Liver (tissue), 7 donors: ENCODE measurements at regions not wholly inside any gene's neighbourhood (a gene's known extent, or its start where the extent isn't known, plus 50 kb on each side); places are given as distances from the start of the nearest gene placed in this dataset.

ENCODE experiments used
- DNase-seq: peaks from one replicate; pipeline ENCODE4 v3.0.0-alpha.2; 2017; ENCODE audit warnings: low spot score
- H3K27ac ChIP-seq, 2 donors: one replicate each; pipeline ENCODE4 v1.7.0; 2013; ENCODE audit warnings: inconsistent platforms in 2 of 2, low read length in 2 of 2, control low read depth in 1 of 2, low read depth in 1 of 2, mild to moderate bottlenecking in 1 of 2
- H3K27me3 ChIP-seq, 4 donors: one replicate each; pipeline versions ENCODE4 v1.6.1 to v1.7.0; 2013; ENCODE audit warnings: low read length in 3 of 4, inconsistent platforms in 1 of 4, mild to moderate bottlenecking in 1 of 4, moderate library complexity in 1 of 4; ENCODE audit not compliant: control insufficient read depth in 4 of 4, insufficient read depth in 4 of 4
- H3K36me3 ChIP-seq, 4 donors: one replicate each; pipeline versions ENCODE4 v1.6.1 to v1.7.0; 2013; ENCODE audit warnings: low read length in 3 of 4, mild to moderate bottlenecking in 3 of 4, low read depth in 1 of 4, moderate library complexity in 1 of 4; ENCODE audit not compliant: control insufficient read depth in 4 of 4, insufficient read depth in 3 of 4
- H3K4me1 ChIP-seq, 4 donors: one replicate each; pipeline versions ENCODE4 v1.6.1 to v1.7.0; 2013; ENCODE audit warnings: low read length in 3 of 4, mild to moderate bottlenecking in 3 of 4, moderate library complexity in 1 of 4; ENCODE audit not compliant: control insufficient read depth in 4 of 4, insufficient read depth in 4 of 4
- H3K4me3 ChIP-seq, 3 donors: one replicate each; pipeline versions ENCODE4 v1.6.1 to v1.7.0; 2013; ENCODE audit warnings: low read length in 3 of 3, control low read depth in 1 of 3, low read depth in 1 of 3, mild to moderate bottlenecking in 1 of 3
- H3K9ac ChIP-seq, 2 donors: one replicate each; pipeline ENCODE4 v1.7.0; 2013; ENCODE audit warnings: low read length in 2 of 2, mild to moderate bottlenecking in 2 of 2, moderate library complexity in 2 of 2, control low read depth in 1 of 2, low read depth in 1 of 2
- H3K9me3 ChIP-seq, 4 donors: one replicate each; pipeline versions ENCODE4 v1.6.1 to v1.7.0; 2013; ENCODE audit warnings: low read length in 3 of 4; ENCODE audit not compliant: control insufficient read depth in 4 of 4
- EGR1 ChIP-seq, 2 donors: IDR thresholded peaks; 2 replicates each; pipeline ENCODE4 v1.6.1; 2016 to 2018; ENCODE audit warnings: antibody characterized with exemption in 2 of 2, low read depth in 2 of 2
- FOXA1 ChIP-seq: IDR thresholded peaks from 2 replicates; pipeline ENCODE4 v1.6.1; 2016; ENCODE audit warnings: antibody characterized with exemption
- GABPA ChIP-seq, 2 donors: IDR thresholded peaks in 1 of 2; conservative IDR thresholded peaks in 1 of 2; 2 replicates each; pipeline ENCODE4 v1.6.1; 2016; ENCODE audit warnings: antibody characterized with exemption in 2 of 2, mild to moderate bottlenecking in 1 of 2, moderate library complexity in 1 of 2
- HNF4A ChIP-seq, 2 donors: conservative IDR thresholded peaks; 2 replicates each; pipeline ENCODE4 v1.6.1; 2016; ENCODE audit warnings: antibody characterized with exemption in 2 of 2, mild to moderate bottlenecking in 2 of 2
- HNF4G ChIP-seq: IDR thresholded peaks from 2 replicates; pipeline ENCODE4 v1.6.1; 2016; ENCODE audit warnings: antibody characterized with exemption
- JUND ChIP-seq, 2 donors: IDR thresholded peaks; 2 replicates each; pipeline ENCODE4 v1.6.1; 2016; ENCODE audit warnings: antibody characterized with exemption in 2 of 2
- MAX ChIP-seq: IDR thresholded peaks from 2 replicates; pipeline ENCODE4 v1.6.1; 2016; ENCODE audit warnings: antibody characterized with exemption
- NR2F2 ChIP-seq: IDR thresholded peaks from 2 replicates; pipeline ENCODE4 v1.6.1; 2016; ENCODE audit warnings: antibody characterized with exemption
- RAD21 ChIP-seq, 2 donors: IDR thresholded peaks; 2 replicates each; pipeline ENCODE4 v1.6.1; 2016; ENCODE audit warnings: antibody characterized with exemption in 2 of 2, mild to moderate bottlenecking in 2 of 2
- RXRA ChIP-seq, 2 donors: IDR thresholded peaks; 2 replicates each; pipeline ENCODE4 v1.6.1; 2017 to 2018; ENCODE audit warnings: antibody characterized with exemption in 2 of 2, mild to moderate bottlenecking in 1 of 2
- TAF1 ChIP-seq: conservative IDR thresholded peaks from 2 replicates; pipeline ENCODE4 v1.6.1; 2016; ENCODE audit warnings: antibody characterized with exemption, mild to moderate bottlenecking
- ZBTB33 ChIP-seq: IDR thresholded peaks from 2 replicates; pipeline ENCODE4 v1.6.1; 2016; ENCODE audit warnings: antibody characterized with exemption
- WGBS: extraction: QIAGEN DNeasy Blood & Tissue Kit; methylation state at CpG from one replicate; pipeline ENCODE4 v1.1.7; 2013; 5-methylcytosine and 5-hydroxymethylcytosine counted together
- donor health status: healthy.
- donor health status: healthy.
- donor health status: healthy.
- donor health status: healthy.

- no peak for TF ChIP-seq RXRA (IDR thresholded peaks at IDR 0.05)
Observed at GRCh38 chr21:32209580-32209979, 69.3 kb downstream of the MIS18A start (continued).

- Histone ChIP-seq H3K27ac (no peak overlapping the region), H3K9me3 (no peaks in the 10 kb centered on the region), H3K4me1 (no peaks in the 10 kb centered on the region), H3K36me3 (no peaks in the 10 kb centered on the region), H3K4me3 (no peak overlapping the region), H3K27me3 (no peaks in the 10 kb centered on the region), H3K9ac (no peak overlapping the region)
- WGBS = 75% methylated on average over 2 of the region's 2 CpGs
- TF ChIP-seq JUND (IDR thresholded peaks at IDR 0.05) (no peak), NR2F2 (no peak), MAX (no peak), HNF4G (no peak), FOXA1 (no peak), EGR1 (IDR thresholded peaks at IDR 0.05; ENCODE audit: low read depth in 2 of 2) (no peak), RAD21 (IDR thresholded peaks at IDR 0.05) (no peak), TAF1 (no peak), GABPA (IDR thresholded peaks at IDR 0.05 in 1 of 2, conservative IDR thresholded peaks at IDR 0.05 in 1 of 2) (no peak)
- DNase-seq = no peak
Observed at GRCh38 chr21:32207406-32207716, 71.5 kb downstream of the MIS18A start.

GRCh38 chr21:32206631-32207405, 72.0 kb downstream of the MIS18A start:
- WGBS = 80% methylated on average over 16 of the region's 16 CpGs
- Histone ChIP-seq H3K9me3 (no peaks in the 10 kb centered on the region), H3K27ac (no peak overlapping the region), H3K9ac (no peak overlapping the region), H3K4me1 (no peaks in the 10 kb centered on the region), H3K36me3 (no peaks in the 10 kb centered on the region), H3K27me3 (no peaks in the 10 kb centered on the region), H3K4me3 (no peak overlapping the region)
- no peak for DNase-seq
- TF ChIP-seq HNF4G (no peak), FOXA1 (no peak), ZBTB33 (no peak)

GRCh38 chr21:32203877-32204480, 74.9 kb downstream of the MIS18A start:
- TF ChIP-seq HNF4A (conservative IDR thresholded peaks at IDR 0.05) (no peak), RAD21 (IDR thresholded peaks at IDR 0.05) (no peak)

More at GRCh38 chr21:32203877-32204480, 74.9 kb downstream of the MIS18A start:
- Histone ChIP-seq H3K9ac (no peak overlapping the region), H3K36me3 (no peaks in the 10 kb centered on the region), H3K4me1 (no peaks in the 10 kb centered on the region), H3K4me3 (no peak overlapping the region), H3K27me3 (no peaks in the 10 kb centered on the region), H3K9me3 (no peaks in the 10 kb centered on the region), H3K27ac (no peak overlapping the region)
- 89% methylated on average over 6 of the region's 6 CpGs for WGBS
- no peak for DNase-seq
